NT2/D1 (cell line): ENCODE measurements at regions not wholly inside any gene's neighbourhood (a gene's known extent, or its start where the extent isn't known, plus 50 kb on each side); places are given as distances from the start of the nearest gene placed in this dataset.
A peak's percentile ranks its signal among the peaks of the same experiment; 100 is the strongest.

Experiments
- DNase-seq: peaks from one replicate; pipeline ENCODE4 v3.0.0-alpha.2; 2011; ENCODE audit warnings: low read depth, low spot score
- H3K27me3 ChIP-seq: 2 replicates; pipeline ENCODE4 v1.6.0; 2011; ENCODE audit warnings: mild to moderate bottlenecking; ENCODE audit not compliant: insufficient read length, insufficient read depth
- H3K36me3 ChIP-seq: 2 replicates; pipeline ENCODE4 v1.6.1; 2011; ENCODE audit warnings: mild to moderate bottlenecking, low read length, mixed read lengths; ENCODE audit not compliant: insufficient read depth, insufficient read length
- H3K4me1 ChIP-seq: 2 replicates; pipeline ENCODE4 v1.5.1; 2011; ENCODE audit not compliant: insufficient read depth, insufficient read length
- H3K4me3 ChIP-seq: 2 replicates; pipeline ENCODE4 v1.5.1; 2011; ENCODE audit warnings: low read depth; ENCODE audit not compliant: insufficient read length
- H3K9ac ChIP-seq: 2 replicates; pipeline ENCODE4 v1.6.0; 2011; ENCODE audit warnings: low read depth; ENCODE audit not compliant: insufficient read length
- H3K9me3 ChIP-seq: 2 replicates; pipeline ENCODE4 v1.5.1; 2011; ENCODE audit warnings: mild to moderate bottlenecking, low read length; ENCODE audit not compliant: insufficient read depth
- SUZ12 ChIP-seq: IDR thresholded peaks from 2 replicates; pipeline ENCODE4 v1.6.1; 2011; ENCODE audit not compliant: insufficient read length, insufficient read depth; ENCODE audit errors: extremely low read depth
- YY1 ChIP-seq: IDR thresholded peaks from 2 replicates; pipeline ENCODE4 v1.6.1; 2011; ENCODE audit not compliant: insufficient read length, insufficient read depth
- ZNF274 ChIP-seq: IDR thresholded peaks from 2 replicates; pipeline ENCODE4 v1.6.1; 2011; ENCODE audit warnings: mild to moderate bottlenecking, low read depth, low read length

- H3K9me3 ChIP-seq, result no peaks in the 10 kb centered on the region
- no peak for DNase-seq
- no peak overlapping the region for H3K9ac ChIP-seq
- no peaks in the 10 kb centered on the region for H3K36me3 ChIP-seq
- H3K27me3 ChIP-seq, result peaks cover 11% of the 10 kb centered on the region
- H3K4me1 ChIP-seq, result peaks cover 2% of the 10 kb centered on the region
- TF ChIP-seq ZNF274 (no peak), SUZ12 (no peak), YY1 (no peak)
- H3K4me3 ChIP-seq, result no peak overlapping the region
These were observed 61.0 kb upstream of the RAPGEF1 start for GRCh38 chr9:131800843-131801242.

GRCh38 chr9:131800366-131800765 lies 60.5 kb upstream of the RAPGEF1 start:
- H3K36me3 ChIP-seq, result no peaks in the 10 kb centered on the region
- no peak for DNase-seq
- no peak overlapping the region for H3K9ac ChIP-seq
- no peak for TF ChIP-seq ZNF274
- TF ChIP-seq YY1, result no peak
- TF ChIP-seq SUZ12, result no peak
- H3K4me1 ChIP-seq, result peaks cover 2% of the 10 kb centered on the region
- no peaks in the 10 kb centered on the region for H3K9me3 ChIP-seq
- H3K4me3 ChIP-seq, result no peak overlapping the region
- peaks cover 12% of the 10 kb centered on the region for H3K27me3 ChIP-seq

GRCh38 chr9:131799177-131799823 lies 59.4 kb upstream of the RAPGEF1 start:
- Histone ChIP-seq H3K9me3 (no peaks in the 10 kb centered on the region), H3K27me3 (peaks cover 22% of the 10 kb centered on the region), H3K4me3 (no peak overlapping the region), H3K36me3 (no peaks in the 10 kb centered on the region), H3K9ac (no peak overlapping the region), H3K4me1 (peaks cover 10% of the 10 kb centered on the region)
- TF ChIP-seq ZNF274 (no peak), SUZ12 (no peak), YY1 (no peak)
- peak; percentile 66 for DNase-seq

GRCh38 chr9:131798246-131798645 lies 58.4 kb upstream of the RAPGEF1 start:
- TF ChIP-seq SUZ12 (no peak), YY1 (no peak), ZNF274 (no peak)
- no peaks in the 10 kb centered on the region for H3K36me3 ChIP-seq
- peaks cover 16% of the 10 kb centered on the region for H3K4me1 ChIP-seq
- no peak overlapping the region for H3K4me3 ChIP-seq
- H3K9me3 ChIP-seq, result no peaks in the 10 kb centered on the region
- H3K27me3 ChIP-seq, result peaks cover 30% of the 10 kb centered on the region
- H3K9ac ChIP-seq, result no peak overlapping the region
- DNase-seq, result no peak

- Histone ChIP-seq H3K4me1 (peaks cover 16% of the 10 kb centered on the region), H3K9me3 (peaks cover 6% of the 10 kb centered on the region), H3K36me3 (no peaks in the 10 kb centered on the region), H3K4me3 (no peak overlapping the region), H3K9ac (no peak overlapping the region), H3K27me3 (peaks cover 34% of the 10 kb centered on the region)
- peak; percentile 13 for DNase-seq
- no peak for TF ChIP-seq ZNF274
- no peak for TF ChIP-seq SUZ12
- TF ChIP-seq YY1, result no peak
These were observed 54.5 kb upstream of the RAPGEF1 start for GRCh38 chr9:131794393-131794792.

GRCh38 chr9:131791542-131792254 lies 51.8 kb upstream of the RAPGEF1 start:
- H3K27me3 ChIP-seq, result peaks cover 31% of the 10 kb centered on the region
- H3K4me1 ChIP-seq, result peaks cover 14% of the 10 kb centered on the region
- DNase-seq, result no peak
- no peaks in the 10 kb centered on the region for H3K36me3 ChIP-seq
- TF ChIP-seq YY1, result no peak
- TF ChIP-seq SUZ12, result no peak
- TF ChIP-seq ZNF274, result no peak
- no peak overlapping the region for H3K4me3 ChIP-seq
- peaks cover 8% of the 10 kb centered on the region for H3K9me3 ChIP-seq
- no peak overlapping the region for H3K9ac ChIP-seq
